ENCODE measurements at regions not wholly inside any gene's neighbourhood (a gene's known extent, or its start where the extent isn't known, plus 50 kb on each side); places are given as distances from the start of the nearest gene placed in this dataset.

- H3K27me3 Mint-ChIP-seq (ENCODE audit: low read depth): peaks cover 62% of the 10 kb centered on the region
- DNase-seq (ENCODE audit: low spot score): no peak
- H3K9me3 Mint-ChIP-seq (ENCODE audit: low read depth): no peaks in the 10 kb centered on the region
- TF ChIP-seq, protein P1, sequence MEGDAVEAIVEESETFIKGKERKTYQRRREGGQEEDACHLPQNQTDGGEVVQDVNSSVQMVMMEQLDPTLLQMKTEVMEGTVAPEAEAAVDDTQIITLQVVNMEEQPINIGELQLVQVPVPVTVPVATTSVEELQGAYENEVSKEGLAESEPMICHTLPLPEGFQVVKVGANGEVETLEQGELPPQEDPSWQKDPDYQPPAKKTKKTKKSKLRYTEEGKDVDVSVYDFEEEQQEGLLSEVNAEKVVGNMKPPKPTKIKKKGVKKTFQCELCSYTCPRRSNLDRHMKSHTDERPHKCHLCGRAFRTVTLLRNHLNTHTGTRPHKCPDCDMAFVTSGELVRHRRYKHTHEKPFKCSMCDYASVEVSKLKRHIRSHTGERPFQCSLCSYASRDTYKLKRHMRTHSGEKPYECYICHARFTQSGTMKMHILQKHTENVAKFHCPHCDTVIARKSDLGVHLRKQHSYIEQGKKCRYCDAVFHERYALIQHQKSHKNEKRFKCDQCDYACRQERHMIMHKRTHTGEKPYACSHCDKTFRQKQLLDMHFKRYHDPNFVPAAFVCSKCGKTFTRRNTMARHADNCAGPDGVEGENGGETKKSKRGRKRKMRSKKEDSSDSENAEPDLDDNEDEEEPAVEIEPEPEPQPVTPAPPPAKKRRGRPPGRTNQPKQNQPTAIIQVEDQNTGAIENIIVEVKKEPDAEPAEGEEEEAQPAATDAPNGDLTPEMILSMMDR (IDR thresholded peaks at IDR 0.05): no peak
- H3K4me3 Mint-ChIP-seq (ENCODE audit: unreplicated experiment): no peak overlapping the region
- peaks cover 2% of the 10 kb centered on the region for H3K36me3 Mint-ChIP-seq (ENCODE audit: low read depth)
- H3K27ac Mint-ChIP-seq (ENCODE audit: unreplicated experiment): no peak overlapping the region
- no peaks in the 10 kb centered on the region for H3K4me1 Mint-ChIP-seq (ENCODE audit: low read depth)
Measured at GRCh38 chr6:40889137-40889832, 149.7 kb downstream of the UNC5CL start.

- no peak overlapping the region for H3K27ac Mint-ChIP-seq (ENCODE audit: unreplicated experiment)
- H3K4me3 Mint-ChIP-seq (ENCODE audit: unreplicated experiment): no peak overlapping the region
Measured at GRCh38 chr6:40888456-40888990, 150.5 kb downstream of the UNC5CL start.

GRCh38 chr6:40887792-40888340, 151.2 kb downstream of the UNC5CL start:
- no peak overlapping the region for H3K27ac Mint-ChIP-seq (ENCODE audit: unreplicated experiment)

More at GRCh38 chr6:40888456-40888990, 150.5 kb downstream of the UNC5CL start:
- TF ChIP-seq, protein P1 (IDR thresholded peaks at IDR 0.05): no peak
- DNase-seq (ENCODE audit: low spot score): no peak
- Mint-ChIP-seq H3K27me3 (ENCODE audit: low read depth) (peaks cover 68% of the 10 kb centered on the region), H3K36me3 (ENCODE audit: low read depth) (peaks cover 2% of the 10 kb centered on the region), H3K4me1 (ENCODE audit: low read depth) (no peaks in the 10 kb centered on the region), H3K9me3 (ENCODE audit: low read depth) (no peaks in the 10 kb centered on the region)

DNA sequence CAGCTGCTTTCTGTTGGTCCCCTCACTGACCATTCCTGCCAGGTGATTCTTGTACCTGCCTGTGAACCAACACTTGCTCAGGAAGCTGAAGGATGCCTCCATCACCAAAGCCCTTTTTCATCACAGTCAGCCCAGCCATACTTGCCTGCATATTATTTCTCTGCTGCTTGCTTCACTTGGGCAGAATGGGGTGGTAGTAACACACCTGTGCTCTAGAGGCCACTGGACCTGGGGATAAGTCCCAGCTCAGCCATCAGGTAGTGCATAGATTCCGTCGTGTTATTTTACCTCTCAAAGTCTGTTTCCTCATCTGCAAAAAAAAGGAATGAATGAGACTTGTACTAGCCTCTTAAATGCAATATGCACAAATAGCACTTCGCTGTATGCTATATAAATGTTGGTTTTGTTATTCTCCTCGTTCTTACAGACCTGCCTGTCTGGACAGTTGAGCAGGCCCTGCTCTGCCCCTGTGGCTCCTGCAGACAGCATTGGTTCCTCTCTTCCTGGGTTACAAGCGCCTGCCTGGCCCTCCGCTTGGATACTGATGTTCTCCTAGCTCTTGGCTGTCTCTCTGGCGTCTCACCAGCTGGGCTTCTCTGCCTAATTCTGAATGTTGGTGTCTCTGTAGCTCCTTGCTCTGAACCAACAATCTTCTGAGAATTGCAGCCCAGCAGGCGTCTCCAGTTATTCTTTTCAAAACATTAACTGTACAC, 151.8 kb downstream of the UNC5CL start:
- H3K9me3 Mint-ChIP-seq (ENCODE audit: low read depth): no peaks in the 10 kb centered on the region
- H3K27ac Mint-ChIP-seq (ENCODE audit: unreplicated experiment): no peak overlapping the region
- peaks cover 64% of the 10 kb centered on the region for H3K27me3 Mint-ChIP-seq (ENCODE audit: low read depth)
- TF ChIP-seq, protein P1 (IDR thresholded peaks at IDR 0.05): no peak
- H3K4me1 Mint-ChIP-seq (ENCODE audit: low read depth): no peaks in the 10 kb centered on the region
- no peak overlapping the region for H3K4me3 Mint-ChIP-seq (ENCODE audit: unreplicated experiment)
- peaks cover 2% of the 10 kb centered on the region for H3K36me3 Mint-ChIP-seq (ENCODE audit: low read depth)
- DNase-seq (ENCODE audit: low spot score): no peak

More at GRCh38 chr6:40887792-40888340, 151.2 kb downstream of the UNC5CL start:
- Mint-ChIP-seq H3K27me3 (ENCODE audit: low read depth) (peaks cover 67% of the 10 kb centered on the region), H3K4me1 (ENCODE audit: low read depth) (no peaks in the 10 kb centered on the region), H3K9me3 (ENCODE audit: low read depth) (no peaks in the 10 kb centered on the region), H3K36me3 (ENCODE audit: low read depth) (peaks cover 2% of the 10 kb centered on the region), H3K4me3 (ENCODE audit: unreplicated experiment) (no peak overlapping the region)
- TF ChIP-seq, protein P1 (IDR thresholded peaks at IDR 0.05): no peak
- DNase-seq (ENCODE audit: low spot score): no peak

GRCh38 chr6:40885139-40885774, 153.8 kb downstream of the UNC5CL start:
- no peaks in the 10 kb centered on the region for H3K4me1 Mint-ChIP-seq (ENCODE audit: low read depth)
- H3K36me3 Mint-ChIP-seq (ENCODE audit: low read depth): no peaks in the 10 kb centered on the region
- no peak for DNase-seq (ENCODE audit: low spot score)
- TF ChIP-seq, protein P1 (IDR thresholded peaks at IDR 0.05): no peak
- H3K27ac Mint-ChIP-seq (ENCODE audit: unreplicated experiment): no peak overlapping the region
- no peak overlapping the region for H3K4me3 Mint-ChIP-seq (ENCODE audit: unreplicated experiment)
- H3K27me3 Mint-ChIP-seq (ENCODE audit: low read depth): peaks cover 58% of the 10 kb centered on the region
- H3K9me3 Mint-ChIP-seq (ENCODE audit: low read depth): no peaks in the 10 kb centered on the region

All from chondrocyte (in vitro differentiated cells).